Activated CD8-positive, alpha-beta memory T cell treated with anti-CD3 and anti-CD28 coated beads, Interleukin-2, amount 50 U/mL, for 48 hours (primary cell): ENCODE measurements at regions not wholly inside any gene's neighbourhood (a gene's known extent, or its start where the extent isn't known, plus 50 kb on each side); places are given as distances from the start of the nearest gene placed in this dataset.

Experiments used
- DNase-seq: peaks from one replicate; pipeline ENCODE4 v3.0.0-alpha.2; 2020

DNA sequence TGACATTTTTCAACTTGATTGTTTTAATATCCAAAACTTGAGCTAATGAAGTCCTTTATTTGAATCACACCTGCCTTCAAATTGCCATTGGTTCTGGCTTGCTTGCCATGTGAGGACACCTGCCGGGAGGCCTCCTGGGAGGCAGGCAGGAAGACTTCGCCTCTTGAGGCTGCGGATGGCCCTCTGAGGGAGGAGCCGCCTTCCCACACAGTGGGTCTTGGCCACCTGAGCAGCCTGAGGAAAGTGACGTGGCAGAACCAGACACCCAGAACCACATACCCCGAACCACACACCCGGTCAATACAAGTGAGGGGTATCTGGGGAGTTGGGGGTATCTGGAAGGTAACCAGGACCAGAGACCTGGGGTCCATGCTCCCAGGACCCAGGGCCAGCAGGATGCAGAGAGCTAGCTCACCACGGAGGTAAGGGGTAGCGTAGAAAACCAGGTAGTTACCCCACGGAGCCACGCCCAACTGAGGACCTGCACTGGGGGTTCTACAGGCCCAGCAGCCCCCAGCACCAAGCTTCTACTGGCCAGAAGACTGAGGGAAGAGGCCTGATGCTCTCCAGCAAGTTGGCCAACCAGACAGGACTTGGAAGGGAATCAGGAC lies 300.5 kb downstream of the TCERG1L start:
- DNase-seq: no peak

DNA sequence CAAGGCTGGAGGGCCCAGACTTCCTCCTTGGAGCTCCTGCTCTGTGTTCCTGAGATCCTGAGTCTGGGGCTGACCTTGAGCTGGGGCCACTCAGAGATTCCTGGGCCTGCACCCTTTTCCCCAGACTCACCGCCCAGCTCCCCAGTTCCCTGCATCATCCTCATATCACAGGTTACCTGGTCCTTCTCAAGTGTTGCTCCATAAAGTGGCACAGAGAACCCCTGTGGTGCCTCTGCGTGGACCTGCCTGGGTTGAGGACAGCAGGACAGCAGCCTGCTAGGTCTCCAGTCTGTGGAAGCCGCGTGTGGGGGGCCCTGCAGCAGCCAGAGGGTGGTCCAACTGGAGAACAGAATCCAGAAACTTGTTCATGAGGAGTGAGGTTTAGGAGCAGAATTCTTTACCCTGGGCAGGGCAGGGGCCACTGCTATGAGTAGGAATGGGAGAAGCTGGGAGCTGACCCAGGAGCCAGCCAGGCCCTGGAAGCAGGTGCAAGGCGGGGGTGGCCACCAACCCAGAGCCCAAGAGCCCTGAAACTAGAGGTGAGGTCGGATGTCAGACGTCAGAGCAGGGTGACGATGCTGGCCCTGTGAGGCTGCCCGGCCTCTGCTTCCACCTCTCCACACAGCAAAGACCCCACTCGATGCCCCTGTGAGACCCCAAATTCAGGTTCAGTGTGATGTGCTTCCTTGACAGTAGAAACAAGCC lies 299.4 kb downstream of the TCERG1L start:
- no peak for DNase-seq

DNA sequence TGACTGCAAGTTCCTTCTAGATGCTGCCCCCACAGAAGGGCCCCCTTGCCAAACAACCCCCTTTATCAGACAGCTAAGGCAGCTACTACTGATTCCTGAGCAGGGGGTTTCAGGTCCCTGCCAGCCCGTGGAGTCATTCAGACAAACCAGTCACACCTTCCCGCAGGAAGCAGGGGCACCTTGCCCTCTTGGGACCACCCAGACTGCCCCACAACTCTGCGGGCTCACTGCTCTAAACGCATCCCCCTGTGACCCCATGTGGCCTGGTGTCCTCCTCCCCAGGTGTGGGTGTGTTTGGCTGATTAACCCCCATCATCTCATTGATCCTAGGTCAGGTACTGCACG lies 298.9 kb downstream of the TCERG1L start:
- no peak for DNase-seq

DNA sequence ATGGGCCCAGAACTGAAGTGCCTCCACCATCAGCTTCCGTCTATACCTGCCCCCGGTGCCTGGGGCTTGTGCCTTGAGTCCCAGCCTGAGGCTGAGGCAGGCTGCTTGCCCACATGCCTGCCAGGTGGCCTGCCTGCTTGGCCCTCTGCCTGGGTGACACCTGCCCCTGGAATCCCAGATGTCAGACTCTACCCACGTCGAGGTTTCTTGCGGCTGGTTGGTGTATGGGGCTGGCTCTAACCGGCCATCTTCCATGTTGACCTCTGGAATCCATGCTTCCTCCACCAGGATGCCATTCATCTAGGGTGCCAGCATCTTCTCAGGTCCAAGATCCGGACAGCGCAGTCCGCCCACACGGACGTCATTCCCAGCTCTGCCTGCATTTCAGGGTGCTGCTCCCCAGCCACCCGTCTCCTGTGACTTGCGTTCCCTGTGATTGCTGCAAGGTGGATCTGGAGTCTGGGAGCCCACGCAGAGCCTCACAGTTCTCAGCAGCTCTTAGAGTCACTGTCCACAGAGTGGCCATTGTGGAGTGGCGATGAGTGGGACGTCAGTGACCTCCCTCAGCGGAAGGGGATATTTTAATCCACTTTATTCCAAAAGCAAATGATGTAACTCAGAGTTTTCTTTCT lies 298.1 kb downstream of the TCERG1L start:
- no peak for DNase-seq

DNA sequence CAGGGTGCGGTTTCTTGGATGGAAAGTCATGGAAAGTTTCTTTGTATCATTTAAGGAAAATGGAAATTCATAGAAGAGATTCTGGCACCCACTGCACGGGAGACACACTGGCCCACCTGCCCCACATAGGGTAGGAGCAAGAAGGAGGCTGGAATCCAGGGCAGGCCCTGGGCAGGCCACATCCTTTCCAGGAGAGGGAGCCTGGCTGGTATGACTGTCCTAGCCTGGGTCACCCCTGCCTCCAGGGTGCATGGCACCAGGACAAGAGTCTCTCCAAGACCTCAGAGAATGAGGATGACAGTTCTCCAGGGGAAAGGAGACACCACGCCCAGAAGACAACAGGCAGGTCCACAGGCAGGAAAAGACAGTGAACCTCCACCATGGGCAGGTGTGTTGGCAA lies 297.2 kb downstream of the TCERG1L start:
- DNase-seq: no peak

DNA sequence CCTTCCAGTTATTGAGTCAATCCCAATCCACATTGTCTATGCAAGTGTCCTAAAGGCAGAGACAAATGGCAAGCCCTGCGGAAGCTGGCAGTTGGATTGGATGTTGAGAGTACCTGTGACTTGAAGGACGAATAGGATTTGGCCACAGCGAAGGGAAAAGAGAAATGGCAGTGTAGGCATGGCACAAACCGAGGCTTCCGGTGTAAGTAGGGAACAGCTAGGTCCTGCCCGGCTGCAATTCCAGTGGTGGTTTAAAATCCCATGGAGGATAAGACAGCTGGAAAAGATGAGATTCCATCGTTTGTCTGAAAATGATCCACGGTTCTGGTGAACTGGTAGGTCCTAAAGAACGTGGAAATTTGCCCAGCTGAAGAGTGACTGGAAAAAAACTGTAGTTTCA lies 296.2 kb downstream of the TCERG1L start:
- DNase-seq: no peak

DNA sequence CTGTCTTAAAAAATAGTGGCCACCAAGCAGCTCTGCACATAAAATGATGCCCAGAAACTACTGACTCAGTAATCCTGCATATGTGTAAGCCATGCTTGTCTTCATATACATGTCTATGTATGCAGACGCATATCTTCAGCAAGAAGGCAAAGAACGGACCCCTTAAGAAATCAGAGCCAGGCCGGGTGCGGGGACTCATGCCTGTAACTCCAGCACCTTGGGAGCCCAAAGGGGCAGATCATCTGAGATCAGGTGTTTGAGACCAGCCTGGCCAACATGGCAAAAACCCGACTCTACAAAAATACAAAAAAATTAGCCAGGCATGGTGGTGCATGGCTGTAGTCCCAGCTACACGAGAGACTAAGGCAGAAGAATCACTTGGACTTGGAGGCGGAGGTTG lies 295.0 kb downstream of the TCERG1L start:
- DNase-seq: no peak

DNA sequence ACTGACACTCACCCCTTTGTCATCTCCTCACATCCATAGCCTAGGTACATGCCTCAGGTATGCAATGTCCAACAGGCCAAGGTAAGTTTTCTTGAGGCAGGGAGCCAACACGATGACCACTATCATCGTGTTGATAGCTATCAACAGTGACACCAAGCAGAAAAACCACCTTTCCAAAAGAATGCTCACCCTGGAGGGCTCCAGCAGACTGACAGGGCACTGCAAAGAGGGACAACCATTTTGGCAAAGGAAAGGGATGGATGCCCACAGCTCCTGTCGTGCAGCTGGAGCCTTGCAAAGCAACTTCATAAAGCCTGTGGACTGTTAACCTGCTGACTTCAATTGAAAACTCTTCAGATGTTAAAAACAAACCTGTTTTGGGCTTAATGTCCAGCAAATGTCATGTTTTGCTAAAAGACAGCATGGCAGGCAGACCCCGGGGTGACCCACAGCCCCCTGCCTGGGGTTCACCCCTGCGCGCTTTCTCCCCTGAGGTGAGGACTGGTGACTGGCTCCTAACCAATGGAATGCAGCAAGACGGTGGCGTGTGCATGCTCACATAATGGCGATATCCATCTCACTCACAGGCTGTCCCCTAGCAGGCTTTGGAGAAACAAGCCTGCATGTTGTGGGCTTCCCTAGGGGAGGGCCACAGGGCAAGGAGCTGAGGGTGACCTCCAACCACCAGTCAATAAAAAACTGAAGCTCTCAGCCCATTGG lies 293.8 kb downstream of the TCERG1L start:
- DNase-seq: no peak

DNA sequence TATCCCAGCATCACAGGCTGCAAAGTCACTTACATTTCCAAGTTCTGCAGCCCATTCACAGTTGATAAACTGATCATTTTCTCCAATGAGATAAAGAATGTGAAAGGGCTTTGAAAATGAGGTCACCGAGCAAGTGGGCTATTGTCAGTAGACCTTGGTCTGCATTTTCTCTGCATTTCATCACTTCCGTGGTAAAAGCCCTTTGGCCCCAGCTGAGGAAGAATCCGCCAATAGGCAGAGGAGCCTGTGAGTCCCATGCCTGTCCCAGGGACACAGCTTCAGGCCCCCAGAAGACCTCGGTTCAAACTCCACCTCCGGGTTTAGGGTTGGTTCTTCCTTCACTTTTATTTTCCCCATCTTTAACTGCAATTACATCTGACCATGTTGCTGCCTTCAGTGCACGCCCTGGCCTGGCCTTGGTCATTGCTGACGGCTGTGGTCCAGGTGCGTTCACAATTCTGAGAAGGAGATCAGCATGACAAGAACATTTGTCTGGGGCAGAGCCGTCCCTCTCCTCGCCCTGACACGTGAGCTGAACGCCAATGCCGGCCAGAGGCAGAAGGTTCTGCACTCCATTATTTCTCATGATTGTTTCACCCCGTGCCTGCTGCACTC lies 292.5 kb downstream of the TCERG1L start:
- DNase-seq: no peak

DNA sequence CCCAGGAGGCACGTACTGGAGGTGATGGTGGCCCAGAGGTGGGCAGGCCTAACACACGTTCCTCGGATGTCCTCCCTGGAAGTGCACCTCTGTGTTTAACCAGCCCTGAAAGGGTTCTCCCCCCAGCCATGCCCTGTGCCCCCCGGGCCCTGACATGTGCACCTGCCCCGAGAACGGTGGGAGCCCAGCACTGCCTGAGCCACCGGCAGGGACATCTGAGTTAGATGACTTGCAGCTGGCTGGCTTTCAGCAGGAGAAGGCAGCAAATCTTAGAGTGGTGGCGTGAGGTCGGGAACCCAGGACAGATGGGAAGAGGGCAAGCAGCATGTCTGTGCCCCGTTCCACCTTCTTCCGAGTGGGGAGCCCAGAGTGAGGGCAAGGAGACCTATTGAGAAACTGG lies 291.8 kb downstream of the TCERG1L start:
- no peak for DNase-seq

DNA sequence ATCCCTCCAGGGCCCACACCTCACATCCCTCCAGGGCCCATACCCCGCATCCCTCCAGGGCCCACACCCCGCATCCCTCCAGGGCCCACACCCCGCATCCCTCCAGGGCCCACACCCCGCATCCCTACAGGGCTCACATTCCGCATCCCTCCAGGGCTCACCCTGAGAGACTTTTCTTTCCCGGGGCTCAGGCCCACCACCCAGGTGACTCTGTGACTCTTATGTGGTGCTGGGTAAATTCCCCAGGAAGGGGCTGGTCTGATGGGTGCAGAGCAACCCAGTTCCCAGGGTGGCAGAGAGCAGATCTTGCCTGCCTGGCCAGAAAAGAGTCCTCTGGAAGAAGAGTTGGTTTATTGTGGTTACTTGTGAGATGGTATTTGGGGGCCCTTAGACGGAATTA lies 290.7 kb downstream of the TCERG1L start:
- no peak for DNase-seq

DNA sequence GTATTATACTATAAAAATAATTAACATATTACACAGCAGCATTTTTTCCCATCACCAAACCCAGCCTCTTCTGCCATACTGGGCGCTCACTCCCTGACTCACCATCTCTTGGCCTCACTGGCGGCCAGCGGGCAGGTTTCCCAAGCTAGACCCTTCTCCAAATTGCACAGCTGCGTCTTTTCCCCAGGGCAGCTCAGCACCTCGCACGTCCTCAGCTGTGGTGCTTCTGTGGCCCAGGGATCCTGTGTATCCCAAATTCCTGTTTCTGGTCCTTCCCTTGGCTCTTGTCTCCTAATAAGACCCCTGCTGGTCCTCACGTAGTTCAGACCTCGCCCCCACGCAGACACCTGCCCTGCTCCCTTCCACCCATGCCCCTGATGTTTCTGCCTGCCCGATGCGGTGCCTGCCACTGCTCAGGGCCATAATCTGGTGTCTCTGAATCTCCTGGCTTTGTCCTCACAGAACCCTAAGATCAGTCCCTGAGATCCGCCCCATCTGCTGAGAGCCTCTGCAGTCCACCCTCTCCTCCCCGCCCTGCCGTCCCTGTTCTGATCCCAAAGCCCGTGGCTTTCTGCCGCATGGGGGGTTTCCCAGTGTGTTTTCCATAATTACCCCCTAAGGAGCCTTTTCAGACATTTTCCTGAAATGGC lies 290.1 kb downstream of the TCERG1L start:
- no peak for DNase-seq

DNA sequence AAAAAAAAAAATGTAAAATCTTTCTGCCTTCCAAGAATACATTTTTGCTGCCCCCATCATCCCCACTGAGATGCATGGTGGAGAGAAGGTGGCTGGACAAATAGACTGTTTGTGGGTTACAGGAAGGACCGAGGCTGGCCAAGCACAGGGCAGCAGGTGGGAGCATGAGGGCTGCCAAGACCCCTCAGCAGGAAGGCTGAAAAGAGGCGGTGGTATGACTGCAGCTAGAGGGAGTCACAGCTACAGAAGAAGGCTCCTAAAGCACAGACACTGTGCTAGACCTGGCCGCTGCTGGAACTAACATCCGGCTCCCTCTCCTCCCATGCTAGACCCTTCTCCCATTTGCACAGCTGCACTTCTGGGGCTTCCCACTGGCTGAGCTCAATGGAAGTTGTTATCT lies 289.6 kb downstream of the TCERG1L start:
- DNase-seq: no peak

DNA sequence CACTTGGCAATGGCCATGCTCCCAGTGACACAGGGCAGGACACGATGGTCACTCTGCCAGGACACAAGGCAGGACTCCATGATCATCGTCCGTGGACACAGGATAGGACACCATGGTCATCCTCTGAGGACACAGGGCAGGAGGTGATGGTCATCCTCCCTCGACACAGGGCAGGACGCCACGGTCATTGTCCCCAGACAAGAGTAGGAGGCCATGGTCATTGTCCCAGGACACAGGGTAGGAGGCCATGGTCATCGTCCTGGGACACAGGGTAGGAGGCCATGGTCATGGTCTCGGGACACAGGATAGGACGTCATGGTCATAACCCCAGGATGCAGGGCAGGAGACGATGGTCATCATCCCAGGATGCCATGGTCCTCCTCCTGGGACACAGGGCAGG lies 289.2 kb downstream of the TCERG1L start:
- no peak for DNase-seq

DNA sequence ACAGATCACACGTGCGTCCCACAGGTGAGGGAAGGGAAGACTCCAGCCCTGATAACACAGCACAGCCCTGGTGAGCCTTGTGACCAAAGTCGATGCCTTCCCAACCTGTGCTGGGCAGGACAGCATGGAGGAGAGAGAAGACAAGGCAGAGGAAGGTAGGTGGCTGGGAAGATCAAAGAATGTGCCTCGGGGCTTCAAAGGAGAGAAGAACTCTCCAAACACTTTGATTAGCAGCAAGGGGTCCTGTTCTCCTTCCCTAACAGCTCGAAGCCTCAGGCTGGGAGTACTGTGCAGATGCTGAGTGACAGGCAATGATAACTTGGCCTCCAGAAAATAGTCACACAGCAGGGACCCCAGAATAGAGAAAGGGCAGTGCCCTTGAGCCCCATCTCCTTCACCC lies 288.5 kb downstream of the TCERG1L start:
- DNase-seq: no peak

DNA sequence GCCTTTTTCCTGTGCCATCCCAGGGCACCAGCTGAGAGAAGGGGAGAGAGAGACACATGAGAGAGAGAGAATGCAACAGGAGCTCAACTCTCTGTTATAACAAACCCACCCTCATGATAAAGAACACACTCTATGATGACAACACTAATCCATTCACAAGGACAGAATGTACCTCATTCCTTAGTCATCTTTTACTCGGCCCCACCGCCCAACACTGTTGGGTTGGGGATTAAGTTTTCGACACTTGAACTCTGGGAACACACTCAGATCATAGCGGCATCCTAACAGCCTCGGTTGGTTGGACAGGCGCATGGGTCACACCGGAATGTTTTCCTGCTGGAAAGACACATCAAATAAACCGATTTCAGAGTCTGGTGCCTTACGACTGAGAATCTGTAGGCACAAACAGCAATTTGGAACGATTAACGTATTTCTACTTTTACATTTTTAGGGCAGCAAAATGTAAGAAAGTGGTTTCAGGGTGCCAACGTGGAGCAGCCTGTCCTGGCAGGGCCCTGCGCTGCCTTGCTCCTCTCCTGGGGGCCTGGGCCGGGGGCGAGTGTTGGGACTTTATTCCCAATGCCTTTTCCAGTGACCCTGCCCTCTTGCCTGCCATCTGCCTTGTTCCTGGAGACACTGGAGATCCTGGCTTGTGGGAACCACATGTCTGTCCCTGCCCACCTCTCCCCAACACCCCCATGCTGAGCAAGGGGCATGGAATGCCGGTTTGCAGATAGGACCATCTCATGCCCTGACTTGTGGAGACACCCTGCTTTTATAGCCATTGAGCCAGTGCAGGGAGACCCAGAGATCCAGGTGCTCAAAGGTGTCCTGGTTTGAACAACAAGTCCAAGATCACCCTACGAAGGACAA lies 287.0 kb downstream of the TCERG1L start:
- DNase-seq: no peak

DNA sequence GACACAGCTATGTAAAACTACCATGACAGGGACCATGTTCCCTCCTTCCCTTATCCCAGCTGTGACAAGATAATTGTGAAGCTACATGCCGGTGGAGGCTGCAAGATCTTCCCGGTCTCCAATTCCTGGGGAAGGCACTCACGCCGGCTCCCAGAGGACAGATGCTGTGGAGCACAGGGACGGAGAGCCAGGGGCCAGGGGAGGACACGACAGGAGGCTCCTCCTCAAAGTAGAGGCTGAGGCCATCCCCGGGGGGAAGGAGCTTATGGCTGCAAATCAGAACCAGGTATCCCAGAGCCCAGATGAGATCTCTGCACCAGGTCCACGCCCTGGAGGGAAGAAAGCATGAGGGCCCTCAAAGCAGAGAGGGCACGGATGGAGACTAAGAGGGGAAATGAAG lies 286.2 kb downstream of the TCERG1L start:
- no peak for DNase-seq

DNA sequence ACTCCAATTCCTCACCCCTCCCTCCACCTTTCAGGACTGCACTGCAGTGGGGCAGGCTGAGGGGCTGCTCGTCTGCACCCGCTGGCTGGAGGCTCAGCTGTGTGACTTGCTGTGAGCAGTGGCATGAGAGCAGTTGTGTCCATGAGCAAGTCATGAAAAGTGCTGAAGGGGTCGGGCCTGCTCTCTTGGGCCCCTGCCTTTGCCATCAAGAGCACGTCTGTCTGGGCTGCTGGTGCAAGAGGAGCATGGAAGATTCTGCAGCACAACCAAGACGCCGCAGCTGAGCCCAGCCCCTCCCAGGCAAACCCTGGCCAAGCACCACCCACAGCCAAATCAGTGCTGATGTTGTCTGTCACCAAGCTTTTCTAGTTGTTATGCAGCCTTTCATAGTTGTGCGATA lies 284.3 kb downstream of the TCERG1L start:
- DNase-seq: no peak

DNA sequence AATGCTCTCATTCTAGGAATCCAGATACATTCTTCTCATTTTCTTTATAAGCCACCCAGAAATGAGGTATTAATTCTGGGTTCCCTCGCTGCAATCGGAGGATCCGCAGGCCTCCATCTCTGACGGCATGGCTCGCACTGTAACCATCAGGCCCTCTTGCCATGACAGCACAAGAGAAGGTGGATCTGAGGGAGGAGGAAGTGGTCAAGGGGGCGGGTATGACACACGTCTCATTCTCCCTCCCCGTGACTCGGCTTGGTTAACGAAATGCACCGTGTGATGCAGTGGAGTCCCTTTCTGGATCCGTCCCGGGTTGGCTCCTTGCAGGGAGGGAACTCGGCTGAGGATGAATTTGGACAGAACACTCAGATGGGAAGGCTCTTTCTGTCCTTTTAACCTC lies 280.2 kb downstream of the TCERG1L start:
- no peak for DNase-seq

DNA sequence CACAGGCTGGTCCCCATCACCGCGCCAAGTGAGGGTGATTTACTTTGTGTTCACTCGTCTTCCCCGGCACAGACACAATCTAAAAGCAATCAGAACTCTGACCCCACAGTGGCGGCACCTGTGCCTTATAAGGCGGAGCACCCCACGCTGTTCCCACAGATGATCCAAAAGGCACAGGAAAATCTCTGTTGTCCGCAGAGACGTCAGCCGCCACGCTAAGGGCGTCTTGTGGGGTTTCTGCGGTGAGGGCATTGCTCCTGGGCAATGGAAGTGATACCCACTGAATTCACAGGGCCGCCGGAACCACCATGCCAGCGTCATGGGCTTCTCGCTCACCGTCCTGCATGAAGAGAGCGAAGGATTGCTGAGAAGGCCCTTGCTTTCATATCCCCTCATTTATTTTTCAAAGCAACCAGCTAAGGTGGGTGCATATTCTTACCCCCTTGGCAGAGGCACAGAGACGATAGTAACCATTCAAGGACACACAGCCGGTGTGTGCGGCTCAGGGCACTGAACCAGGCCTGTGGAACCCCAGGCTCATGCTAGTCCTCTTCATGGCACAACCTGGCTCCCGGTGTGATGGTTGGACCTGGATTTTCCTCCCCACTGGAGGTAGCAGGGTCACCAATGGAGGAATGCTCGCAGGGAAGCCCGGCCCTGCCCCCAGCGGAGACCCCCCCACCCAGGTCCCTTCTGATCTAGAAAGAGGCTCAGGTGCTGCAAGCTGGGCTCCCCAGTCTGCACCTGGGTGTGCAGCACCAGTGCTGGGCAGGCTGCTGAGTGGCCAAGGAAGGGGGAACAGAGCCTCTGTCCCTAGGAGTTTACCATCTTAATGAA lies 279.0 kb downstream of the TCERG1L start:
- DNase-seq: no peak
